Neuron (in vitro differentiated cells): ENCODE measurements at regions not wholly inside any gene's neighbourhood (a gene's known extent, or its start where the extent isn't known, plus 50 kb on each side); places are given as distances from the start of the nearest gene placed in this dataset.
A peak's percentile ranks its signal among the peaks of the same experiment; 100 is the strongest.
"Not testable (repeated sequence)": the region's sequence is repeated elsewhere in the genome, so short reads cannot be mapped to it uniquely, and the experiment has no call there.

Source experiments
- H2AFZ ChIP-seq: one replicate; pipeline ENCODE4 v1.6.1; 2013; ENCODE audit warnings: low read depth, mild to moderate bottlenecking, inconsistent platforms, low read length, moderate library complexity
- H3K27me3 ChIP-seq: one replicate; pipeline ENCODE4 v1.6.1; 2013; ENCODE audit warnings: low read length; ENCODE audit not compliant: insufficient read depth
- H3K36me3 ChIP-seq: one replicate; pipeline ENCODE4 v1.6.1; 2013; ENCODE audit warnings: low read length; ENCODE audit not compliant: insufficient read depth
- H3K4me1 ChIP-seq: one replicate; pipeline ENCODE4 v1.6.1; 2013; ENCODE audit warnings: low read length; ENCODE audit not compliant: insufficient read depth
- H3K4me3 ChIP-seq: 2 replicates; pipeline ENCODE4 v1.5.1; 2013; ENCODE audit warnings: mild to moderate bottlenecking, low read length, moderate library complexity
- H3K9me3 ChIP-seq: one replicate; pipeline ENCODE4 v1.6.1; 2013; ENCODE audit warnings: low read length

GRCh38 chr4:28449085-28449484, 1588.4 kb downstream of the STIM2 start:
- Histone ChIP-seq H3K27me3 (no peaks in the 10 kb centered on the region), H3K36me3 (no peaks in the 10 kb centered on the region), H3K9me3 (no peaks in the 10 kb centered on the region), H3K4me3 (no peak overlapping the region), H2AFZ (no peak overlapping the region), H3K4me1 (no peaks in the 10 kb centered on the region)

- no peaks in the 10 kb centered on the region for H3K9me3 ChIP-seq
- H3K4me1 ChIP-seq, result no peaks in the 10 kb centered on the region
- no peak overlapping the region for H2AFZ ChIP-seq
- H3K27me3 ChIP-seq, result no peaks in the 10 kb centered on the region
- no peak overlapping the region for H3K4me3 ChIP-seq
- no peaks in the 10 kb centered on the region for H3K36me3 ChIP-seq
These were observed 1590.7 kb downstream of the STIM2 start for GRCh38 chr4:28451346-28451745.

- H2AFZ ChIP-seq, result no peak overlapping the region
These were observed 1602.4 kb downstream of the STIM2 start for GRCh38 chr4:28462766-28463700.

GRCh38 chr4:28464823-28465222, 1604.2 kb downstream of the STIM2 start:
- H3K27me3 ChIP-seq, result no peaks in the 10 kb centered on the region
- H3K9me3 ChIP-seq, result no peaks in the 10 kb centered on the region
- H3K36me3 ChIP-seq, result no peaks in the 10 kb centered on the region
- no peaks in the 10 kb centered on the region for H3K4me1 ChIP-seq
- H3K4me3 ChIP-seq, result no peak overlapping the region
- H2AFZ ChIP-seq, result no peak overlapping the region

More at GRCh38 chr4:28462766-28463700, 1602.4 kb downstream of the STIM2 start:
- Histone ChIP-seq H3K4me1 (no peaks in the 10 kb centered on the region), H3K36me3 (no peaks in the 10 kb centered on the region), H3K9me3 (no peaks in the 10 kb centered on the region), H3K27me3 (no peaks in the 10 kb centered on the region), H3K4me3 (no peak overlapping the region)

DNA sequence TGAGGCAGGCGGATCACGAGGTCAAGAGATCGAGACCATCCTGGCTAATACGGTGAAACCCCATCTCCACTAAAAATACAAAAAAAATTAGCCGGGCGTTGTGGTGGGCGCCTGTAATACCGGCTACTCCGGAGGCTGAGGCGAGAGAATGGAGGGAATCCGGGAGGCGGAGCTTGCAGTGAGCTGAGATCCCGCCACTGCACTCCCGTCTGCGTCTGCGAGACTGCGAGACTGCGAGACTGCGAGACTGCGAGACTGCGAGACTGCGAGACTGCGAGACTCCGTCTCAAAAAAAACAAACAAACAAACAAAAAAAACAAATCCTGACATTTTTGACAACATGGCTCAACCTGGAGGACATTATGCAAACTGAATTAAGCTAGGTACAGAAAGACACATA, 1606.2 kb downstream of the STIM2 start:
- H3K27me3 ChIP-seq, H3K4me3 ChIP-seq, H3K9me3 ChIP-seq, H2AFZ ChIP-seq, H3K36me3 ChIP-seq, H3K4me1 ChIP-seq: not testable (repeated sequence)

DNA sequence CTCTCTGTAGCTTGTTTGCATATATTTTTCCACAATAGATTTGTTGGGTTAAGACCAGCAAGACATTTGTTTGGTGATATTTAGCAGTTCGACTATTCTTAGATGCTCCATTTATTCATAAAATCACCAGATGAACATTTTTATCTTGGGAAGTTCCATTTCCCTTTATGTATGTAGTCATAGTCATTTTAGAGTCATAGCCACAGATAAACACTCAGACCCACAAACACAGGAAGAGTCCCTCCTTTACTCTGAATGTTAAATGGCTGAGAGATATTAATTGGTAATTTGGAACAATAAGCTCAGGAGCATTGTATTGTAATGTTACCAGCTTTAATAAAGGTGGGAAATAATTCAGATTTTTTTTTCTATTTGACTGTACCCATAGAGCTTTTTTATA, 1608.7 kb downstream of the STIM2 start:
- H3K4me3 ChIP-seq, result no peak overlapping the region
- H3K36me3 ChIP-seq, result no peaks in the 10 kb centered on the region
- no peaks in the 10 kb centered on the region for H3K4me1 ChIP-seq
- H3K9me3 ChIP-seq, result no peaks in the 10 kb centered on the region
- H2AFZ ChIP-seq, result no peak overlapping the region
- H3K27me3 ChIP-seq, result no peaks in the 10 kb centered on the region

GRCh38 chr4:28469886-28470285, 1609.2 kb downstream of the STIM2 start:
- Histone ChIP-seq H3K27me3 (no peaks in the 10 kb centered on the region), H2AFZ (no peak overlapping the region), H3K36me3 (no peaks in the 10 kb centered on the region), H3K9me3 (no peaks in the 10 kb centered on the region), H3K4me3 (no peak overlapping the region), H3K4me1 (no peaks in the 10 kb centered on the region)

GRCh38 chr4:28475381-28475780, 1614.7 kb downstream of the STIM2 start:
- no peaks in the 10 kb centered on the region for H3K27me3 ChIP-seq
- no peaks in the 10 kb centered on the region for H3K4me1 ChIP-seq
- no peak overlapping the region for H3K4me3 ChIP-seq
- no peak overlapping the region for H2AFZ ChIP-seq
- no peaks in the 10 kb centered on the region for H3K9me3 ChIP-seq
- H3K36me3 ChIP-seq, result no peaks in the 10 kb centered on the region

DNA sequence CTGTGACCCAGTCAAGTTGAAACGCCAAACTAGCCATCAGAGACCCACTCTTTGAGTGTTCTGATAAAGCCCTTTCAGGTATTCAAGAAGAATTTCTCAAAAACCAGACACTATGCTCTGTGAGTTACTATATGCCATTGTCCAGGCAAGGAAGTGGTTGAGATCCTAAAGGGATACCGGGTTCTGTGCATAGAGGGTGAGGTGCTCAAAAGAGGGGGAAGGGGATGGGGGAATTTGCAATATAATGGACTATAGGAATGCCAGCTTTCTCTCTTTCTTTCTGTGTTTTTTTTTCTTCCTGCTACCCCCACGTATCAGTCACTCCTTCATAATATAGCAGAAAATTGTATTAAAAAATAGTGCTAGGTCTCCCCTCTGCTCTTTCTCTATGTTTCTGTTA, 1619.0 kb downstream of the STIM2 start:
- Histone ChIP-seq H3K27me3 (no peaks in the 10 kb centered on the region), H3K4me1 (peaks cover 6% of the 10 kb centered on the region), H3K4me3 (no peak overlapping the region)

GRCh38 chr4:28481565-28481964, 1620.9 kb downstream of the STIM2 start:
- H3K9me3 ChIP-seq, result no peaks in the 10 kb centered on the region
- no peaks in the 10 kb centered on the region for H3K36me3 ChIP-seq
- no peak overlapping the region for H2AFZ ChIP-seq
- no peaks in the 10 kb centered on the region for H3K27me3 ChIP-seq
- H3K4me3 ChIP-seq, result no peak overlapping the region
- peaks cover 6% of the 10 kb centered on the region for H3K4me1 ChIP-seq

More for the DNA sequence above, 1619.0 kb downstream of the STIM2 start:
- Histone ChIP-seq H3K36me3 (no peaks in the 10 kb centered on the region), H2AFZ (no peak overlapping the region), H3K9me3 (no peaks in the 10 kb centered on the region)

DNA sequence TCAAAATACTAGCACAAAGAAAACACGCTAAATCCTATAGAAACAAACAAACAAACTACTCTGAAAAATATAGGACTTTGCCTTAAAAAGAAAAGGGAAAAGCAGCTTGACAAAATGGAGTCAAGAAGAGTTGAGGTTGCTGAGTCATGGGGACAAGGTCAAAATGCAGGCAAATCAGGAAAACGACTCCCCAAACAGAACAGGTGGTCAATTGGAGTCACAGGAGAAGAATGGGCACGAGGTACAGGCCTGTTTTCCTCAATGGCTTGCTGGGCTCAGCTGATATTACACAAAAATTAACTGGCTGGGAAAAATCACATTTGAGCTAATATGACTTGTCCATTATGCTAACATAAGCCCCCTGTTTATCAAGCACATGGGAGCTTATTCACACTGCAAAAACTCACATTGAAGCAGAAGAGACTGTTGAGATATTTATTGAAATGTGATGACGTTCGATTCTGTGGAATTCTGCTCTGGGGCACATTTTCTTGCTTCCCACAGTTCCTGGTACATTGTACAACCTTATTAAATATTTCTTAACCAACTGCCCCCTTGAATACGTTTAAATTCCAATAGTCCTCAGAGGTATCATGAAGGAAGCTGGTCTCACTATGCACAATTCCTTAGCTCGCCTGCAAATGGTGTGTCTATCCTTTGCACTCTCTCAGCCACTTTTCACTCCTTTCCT, 1622.1 kb downstream of the STIM2 start:
- H3K4me3 ChIP-seq, result no peak overlapping the region
- H3K9me3 ChIP-seq, result no peaks in the 10 kb centered on the region
- peak overlapping the region; percentile 2 for H2AFZ ChIP-seq
- H3K36me3 ChIP-seq, result no peaks in the 10 kb centered on the region
- no peaks in the 10 kb centered on the region for H3K27me3 ChIP-seq
- H3K4me1 ChIP-seq, result peaks cover 6% of the 10 kb centered on the region

DNA sequence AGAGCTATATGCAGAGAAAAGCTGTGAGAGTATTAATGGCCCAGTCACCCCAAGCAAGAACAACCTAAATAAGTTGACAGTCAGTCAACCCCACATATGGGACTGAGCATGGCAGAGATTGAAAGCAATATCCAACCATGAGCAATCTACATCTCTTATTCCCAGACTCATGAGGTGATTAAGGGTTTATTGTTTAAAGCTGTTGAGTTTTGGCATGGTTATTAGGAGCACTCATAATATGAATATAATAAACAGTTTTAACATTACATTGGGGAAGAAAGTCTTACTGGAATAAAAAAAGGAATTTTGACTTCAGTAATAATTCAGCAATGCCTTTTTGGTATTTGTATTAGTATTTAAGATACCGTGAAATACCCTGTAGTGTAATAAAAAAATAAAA, 1627.4 kb downstream of the STIM2 start:
- no peak overlapping the region for H2AFZ ChIP-seq
- H3K4me1 ChIP-seq, result peaks cover 6% of the 10 kb centered on the region
- no peaks in the 10 kb centered on the region for H3K9me3 ChIP-seq
- H3K36me3 ChIP-seq, result no peaks in the 10 kb centered on the region
- no peak overlapping the region for H3K4me3 ChIP-seq
- H3K27me3 ChIP-seq, result no peaks in the 10 kb centered on the region

DNA sequence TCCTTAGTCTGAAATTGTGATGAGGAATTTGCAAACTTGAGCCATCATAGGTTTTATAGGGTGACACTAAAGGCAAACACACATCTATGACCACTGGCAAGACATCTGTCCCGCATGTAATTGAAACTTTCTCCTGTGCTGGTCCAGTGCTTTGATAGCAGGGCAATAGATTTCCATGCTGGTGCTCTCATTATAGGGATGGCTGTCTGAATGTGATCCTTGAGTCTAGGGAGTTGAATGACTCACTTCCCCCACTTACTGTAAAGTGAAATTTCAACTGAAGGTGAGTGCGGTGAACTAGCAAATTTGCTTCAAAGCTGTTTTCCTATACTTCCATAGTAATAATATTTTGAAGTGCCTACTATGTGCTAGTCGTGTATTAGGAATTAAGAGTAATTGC, 1630.0 kb downstream of the STIM2 start:
- no peaks in the 10 kb centered on the region for H3K9me3 ChIP-seq
- no peaks in the 10 kb centered on the region for H3K4me1 ChIP-seq
- no peaks in the 10 kb centered on the region for H3K27me3 ChIP-seq
- H3K36me3 ChIP-seq, result no peaks in the 10 kb centered on the region
- H2AFZ ChIP-seq, result no peak overlapping the region
- no peak overlapping the region for H3K4me3 ChIP-seq
